ENCODE measurements at regions not wholly inside any gene's neighbourhood (a gene's known extent, or its start where the extent isn't known, plus 50 kb on each side); places are given as distances from the start of the nearest gene placed in this dataset.

GRCh38 chr2:59967691-59968090 is 585.8 kb downstream of the BCL11A start:
- no peaks in the 10 kb centered on the region for H3K36me3 Mint-ChIP-seq (ENCODE audit: insufficient read depth, unreplicated experiment)
- TF ChIP-seq CTCF (IDR thresholded peaks at IDR 0.05; ENCODE audit: unreplicated experiment), result no peak
- BruUV-seq (replicated peaks), result no TSS peak
- H3K9me3 Mint-ChIP-seq (ENCODE audit: low read depth, unreplicated experiment), result peaks cover 2% of the 10 kb centered on the region
- H3K4me3 Mint-ChIP-seq (ENCODE audit: low read depth, unreplicated experiment), result no peak overlapping the region
- no peaks in the 10 kb centered on the region for H3K4me1 Mint-ChIP-seq (ENCODE audit: low read depth, unreplicated experiment)
- intact Hi-C loops (cut with micrococcal nuclease; ENCODE audit: unreplicated experiment), result no loop called here
- H3K27ac Mint-ChIP-seq (ENCODE audit: unreplicated experiment), result no peak overlapping the region
- CTCF ChIA-PET, result no interaction called here
- no peak for DNase-seq
- peaks cover 16% of the 10 kb centered on the region for H3K27me3 Mint-ChIP-seq (ENCODE audit: unreplicated experiment)

- Mint-ChIP-seq H3K4me3 (ENCODE audit: low read depth, unreplicated experiment) (no peak overlapping the region), H3K4me1 (ENCODE audit: low read depth, unreplicated experiment) (no peaks in the 10 kb centered on the region), H3K27me3 (ENCODE audit: unreplicated experiment) (peaks cover 16% of the 10 kb centered on the region), H3K9me3 (ENCODE audit: low read depth, unreplicated experiment) (peaks cover 2% of the 10 kb centered on the region), H3K36me3 (ENCODE audit: insufficient read depth, unreplicated experiment) (no peaks in the 10 kb centered on the region), H3K27ac (ENCODE audit: unreplicated experiment) (no peak overlapping the region)
- BruUV-seq (replicated peaks), result no TSS peak
- DNase-seq, result no peak
- intact Hi-C loops (cut with micrococcal nuclease; ENCODE audit: unreplicated experiment), result no loop called here
- CTCF ChIA-PET, result no interaction called here
- no peak for TF ChIP-seq CTCF (IDR thresholded peaks at IDR 0.05; ENCODE audit: unreplicated experiment)
These were observed 590.3 kb downstream of the BCL11A start for GRCh38 chr2:59963157-59963556.

GRCh38 chr2:59961746-59962145 is 591.7 kb downstream of the BCL11A start:
- no peak for TF ChIP-seq CTCF (IDR thresholded peaks at IDR 0.05; ENCODE audit: unreplicated experiment)
- no peaks in the 10 kb centered on the region for H3K36me3 Mint-ChIP-seq (ENCODE audit: insufficient read depth, unreplicated experiment)
- CTCF ChIA-PET, result interaction anchor here (0.7 kb wide), 3 partner anchors 59 to 168 kb away, joined by 3 to 4 read pairs (median 3); no protein-coding TSS in a partner anchor
- H3K27me3 Mint-ChIP-seq (ENCODE audit: unreplicated experiment), result peaks cover 2% of the 10 kb centered on the region
- no peak for DNase-seq
- no peaks in the 10 kb centered on the region for H3K4me1 Mint-ChIP-seq (ENCODE audit: low read depth, unreplicated experiment)
- BruUV-seq (replicated peaks), result no TSS peak
- H3K4me3 Mint-ChIP-seq (ENCODE audit: low read depth, unreplicated experiment), result no peak overlapping the region
- intact Hi-C loops (cut with micrococcal nuclease; ENCODE audit: unreplicated experiment), result no loop called here
- H3K9me3 Mint-ChIP-seq (ENCODE audit: low read depth, unreplicated experiment), result no peaks in the 10 kb centered on the region
- H3K27ac Mint-ChIP-seq (ENCODE audit: unreplicated experiment), result no peak overlapping the region

- intact Hi-C loops (cut with micrococcal nuclease; ENCODE audit: unreplicated experiment), result no loop called here
- Mint-ChIP-seq H3K27ac (ENCODE audit: unreplicated experiment) (no peak overlapping the region), H3K36me3 (ENCODE audit: insufficient read depth, unreplicated experiment) (no peaks in the 10 kb centered on the region), H3K27me3 (ENCODE audit: unreplicated experiment) (no peaks in the 10 kb centered on the region), H3K4me3 (ENCODE audit: low read depth, unreplicated experiment) (no peak overlapping the region), H3K4me1 (ENCODE audit: low read depth, unreplicated experiment) (no peaks in the 10 kb centered on the region), H3K9me3 (ENCODE audit: low read depth, unreplicated experiment) (peaks cover 3% of the 10 kb centered on the region)
- DNase-seq, result no peak
- TF ChIP-seq CTCF (IDR thresholded peaks at IDR 0.05; ENCODE audit: unreplicated experiment), result no peak
- CTCF ChIA-PET, result no interaction called here
- BruUV-seq (replicated peaks), result no TSS peak
These were observed 593.5 kb downstream of the BCL11A start for GRCh38 chr2:59959944-59960343.

Measured in Calu3 (cell line).